ENCODE measurements at regions not wholly inside any gene's neighbourhood (a gene's known extent, or its start where the extent isn't known, plus 50 kb on each side); places are given as distances from the start of the nearest gene placed in this dataset.

DNA sequence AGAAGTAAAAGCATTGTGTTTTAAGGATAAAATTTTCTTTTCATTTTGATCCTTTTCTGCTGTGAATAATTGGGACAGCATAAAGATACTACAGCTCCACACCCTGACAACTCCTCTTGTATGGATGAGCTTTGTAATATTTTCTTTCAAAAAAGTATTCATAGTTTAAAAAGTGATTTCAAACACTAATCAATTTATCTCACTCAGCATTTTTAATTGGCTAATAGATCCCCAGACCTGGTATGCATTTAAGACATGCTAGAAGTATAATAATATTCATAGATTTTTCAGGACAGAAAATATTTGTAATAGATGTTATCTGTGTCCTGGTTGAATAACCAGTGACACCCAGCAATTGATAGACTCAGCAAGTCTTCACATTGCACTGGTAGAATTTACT is 510.7 kb downstream of the RIT2 start:
- TF ChIP-seq, protein P1, sequence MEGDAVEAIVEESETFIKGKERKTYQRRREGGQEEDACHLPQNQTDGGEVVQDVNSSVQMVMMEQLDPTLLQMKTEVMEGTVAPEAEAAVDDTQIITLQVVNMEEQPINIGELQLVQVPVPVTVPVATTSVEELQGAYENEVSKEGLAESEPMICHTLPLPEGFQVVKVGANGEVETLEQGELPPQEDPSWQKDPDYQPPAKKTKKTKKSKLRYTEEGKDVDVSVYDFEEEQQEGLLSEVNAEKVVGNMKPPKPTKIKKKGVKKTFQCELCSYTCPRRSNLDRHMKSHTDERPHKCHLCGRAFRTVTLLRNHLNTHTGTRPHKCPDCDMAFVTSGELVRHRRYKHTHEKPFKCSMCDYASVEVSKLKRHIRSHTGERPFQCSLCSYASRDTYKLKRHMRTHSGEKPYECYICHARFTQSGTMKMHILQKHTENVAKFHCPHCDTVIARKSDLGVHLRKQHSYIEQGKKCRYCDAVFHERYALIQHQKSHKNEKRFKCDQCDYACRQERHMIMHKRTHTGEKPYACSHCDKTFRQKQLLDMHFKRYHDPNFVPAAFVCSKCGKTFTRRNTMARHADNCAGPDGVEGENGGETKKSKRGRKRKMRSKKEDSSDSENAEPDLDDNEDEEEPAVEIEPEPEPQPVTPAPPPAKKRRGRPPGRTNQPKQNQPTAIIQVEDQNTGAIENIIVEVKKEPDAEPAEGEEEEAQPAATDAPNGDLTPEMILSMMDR (conservative IDR thresholded peaks at IDR 0.05) = no peak
- TF ChIP-seq EZH2 (IDR thresholded peaks at IDR 0.05; ENCODE audit: low read depth) = no peak
